ENCODE measurements at regions not wholly inside any gene's neighbourhood (a gene's known extent, or its start where the extent isn't known, plus 50 kb on each side); places are given as distances from the start of the nearest gene placed in this dataset.
A peak's percentile ranks its signal among the peaks of the same experiment; 100 is the strongest.

GRCh38 chr4:181265370-181265769, 977.8 kb upstream of the TENM3 start:
- DNase-seq (ENCODE audit: low read depth) = no peak

DNA sequence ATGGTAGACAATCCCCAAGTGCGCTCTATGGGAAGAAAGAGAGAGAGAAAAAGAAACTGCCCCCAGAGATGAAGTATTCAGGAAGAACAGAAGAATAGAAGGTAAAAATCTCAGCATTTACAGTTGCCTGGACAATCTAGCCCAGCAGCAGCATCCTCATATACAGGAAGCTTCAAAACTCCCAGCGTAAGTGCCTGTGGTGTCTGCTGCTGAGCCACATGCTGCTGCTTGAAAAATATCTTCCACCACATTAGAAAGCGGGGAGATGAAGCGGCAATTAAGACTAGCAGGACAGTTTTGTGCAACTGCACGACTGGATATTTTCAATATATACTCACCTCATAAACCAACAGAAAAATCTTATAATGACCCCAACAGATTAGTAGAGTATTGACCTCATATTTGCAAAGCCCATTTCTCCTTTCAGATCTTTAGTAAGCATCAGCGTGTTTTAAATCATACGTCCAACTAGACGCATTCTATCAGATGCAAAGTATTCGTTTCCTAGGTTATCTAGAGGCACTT, 972.0 kb upstream of the TENM3 start:
- no peak for DNase-seq (ENCODE audit: low read depth)

- DNase-seq (ENCODE audit: low read depth) = no peak
These were observed 970.8 kb upstream of the TENM3 start for GRCh38 chr4:181272422-181272821.

- DNase-seq (ENCODE audit: low read depth) = no peak
These were observed 964.3 kb upstream of the TENM3 start for GRCh38 chr4:181278941-181279340.

GRCh38 chr4:181281451-181281850, 961.8 kb upstream of the TENM3 start:
- no peak for DNase-seq (ENCODE audit: low read depth)

DNA sequence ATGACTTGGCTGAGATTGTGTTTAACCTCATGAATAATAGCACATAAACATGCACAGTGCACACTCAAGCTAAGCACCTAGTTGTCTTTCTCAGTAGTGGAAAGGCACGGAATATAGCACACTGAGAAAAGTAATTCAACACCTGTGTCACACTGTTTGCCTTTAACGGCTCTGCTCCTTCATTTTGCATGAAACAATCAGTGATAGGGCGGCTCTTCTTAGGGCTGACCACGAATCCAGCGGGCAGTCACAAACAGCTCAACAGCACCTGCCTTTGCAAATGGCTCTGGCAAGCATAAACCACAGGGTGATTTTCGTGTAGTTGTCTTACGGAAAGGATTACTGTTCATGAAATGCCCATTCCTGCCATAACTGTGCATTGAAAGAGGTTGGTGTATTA, 954.0 kb upstream of the TENM3 start:
- no peak for DNase-seq (ENCODE audit: low read depth)

- no peak for DNase-seq (ENCODE audit: low read depth)
These were observed 951.6 kb upstream of the TENM3 start for GRCh38 chr4:181291615-181292014.

DNA sequence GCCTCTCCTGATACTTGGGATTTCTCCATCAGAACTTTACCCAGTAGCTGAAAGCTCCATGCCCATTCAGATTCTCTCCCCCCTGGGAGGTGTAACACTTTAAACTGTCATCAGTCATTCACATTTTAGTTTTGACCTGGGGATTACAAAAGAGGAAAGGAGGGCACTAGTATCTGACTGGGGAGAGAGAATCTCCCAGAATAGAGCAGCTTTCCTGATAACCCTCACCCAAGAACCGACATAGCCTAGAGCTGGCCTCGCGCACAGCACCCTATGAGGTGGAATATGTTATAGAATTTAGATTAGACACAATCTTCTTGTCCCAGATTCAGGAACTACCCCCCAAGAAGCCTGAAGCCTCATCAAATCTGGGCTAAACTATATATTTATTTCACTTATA, 950.2 kb upstream of the TENM3 start:
- no peak for DNase-seq (ENCODE audit: low read depth)

GRCh38 chr4:181293541-181293940, 949.7 kb upstream of the TENM3 start:
- DNase-seq (ENCODE audit: low read depth) = no peak

- no peak for DNase-seq (ENCODE audit: low read depth)
These were observed 948.8 kb upstream of the TENM3 start for GRCh38 chr4:181294421-181294820.

GRCh38 chr4:181301735-181302710, 941.2 kb upstream of the TENM3 start:
- DNase-seq (ENCODE audit: low read depth) = peak; percentile 4

GRCh38 chr4:181307824-181308223, 935.4 kb upstream of the TENM3 start:
- DNase-seq (ENCODE audit: low read depth) = no peak

DNA sequence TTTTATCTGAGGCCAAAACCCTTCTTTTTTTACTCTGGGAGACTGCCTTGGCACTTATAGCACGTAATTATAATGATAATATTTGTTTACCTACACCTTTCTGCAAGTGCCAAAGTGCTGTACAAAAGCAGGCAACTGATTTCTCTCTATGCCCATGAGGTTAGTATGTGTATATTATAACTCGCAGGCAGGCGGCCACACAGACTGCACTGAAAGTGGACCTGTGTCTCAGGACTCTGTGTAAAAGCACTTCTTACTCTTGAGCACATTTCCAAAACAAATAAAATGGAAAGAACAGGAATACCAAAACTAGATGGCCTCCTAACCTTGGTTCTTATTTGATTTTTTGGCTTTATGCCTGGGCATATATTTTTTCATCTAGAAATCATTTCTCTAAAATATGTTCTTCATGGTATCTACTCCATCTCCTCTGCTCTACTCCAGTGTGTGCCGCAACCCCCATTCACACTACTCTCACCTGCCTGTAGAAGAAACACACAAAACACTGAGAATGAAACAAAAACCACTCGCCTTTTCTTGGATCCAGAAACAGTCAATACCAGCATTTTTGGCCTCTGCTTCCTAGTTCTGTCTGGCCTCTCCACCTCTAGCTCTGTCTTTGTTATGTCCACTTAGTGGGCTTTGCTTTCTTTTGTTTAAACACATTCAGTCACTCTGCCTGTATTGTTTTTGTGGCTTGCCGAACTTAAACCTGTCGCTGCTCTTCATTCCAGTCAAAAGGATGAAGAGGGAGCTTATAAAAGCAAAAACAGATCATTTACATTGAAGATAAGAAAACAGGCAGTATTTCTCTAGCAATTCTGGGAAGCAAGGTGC, 934.5 kb upstream of the TENM3 start:
- no peak for DNase-seq (ENCODE audit: low read depth)

GRCh38 chr4:181312066-181312465, 931.1 kb upstream of the TENM3 start:
- DNase-seq (ENCODE audit: low read depth) = no peak

DNA sequence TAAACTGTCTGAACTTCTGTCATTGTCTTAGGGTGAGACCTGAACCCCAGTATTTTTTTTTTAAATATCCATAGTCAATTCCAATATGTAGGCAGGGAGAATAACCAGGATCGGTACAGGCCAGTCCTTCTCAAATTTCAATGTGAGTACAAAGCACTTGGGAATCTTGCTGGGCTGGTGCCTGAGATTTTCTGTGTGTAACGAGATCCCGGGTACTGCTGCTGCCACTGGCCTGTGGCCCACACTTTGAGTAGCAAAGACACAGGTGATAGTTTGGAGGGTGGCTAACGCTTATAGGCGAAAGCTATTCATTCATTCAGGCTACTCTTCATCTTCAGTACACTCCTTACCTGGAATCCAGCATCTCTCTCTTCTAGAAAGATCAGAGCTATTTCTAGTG, 923.6 kb upstream of the TENM3 start:
- no peak for DNase-seq (ENCODE audit: low read depth)

DNA sequence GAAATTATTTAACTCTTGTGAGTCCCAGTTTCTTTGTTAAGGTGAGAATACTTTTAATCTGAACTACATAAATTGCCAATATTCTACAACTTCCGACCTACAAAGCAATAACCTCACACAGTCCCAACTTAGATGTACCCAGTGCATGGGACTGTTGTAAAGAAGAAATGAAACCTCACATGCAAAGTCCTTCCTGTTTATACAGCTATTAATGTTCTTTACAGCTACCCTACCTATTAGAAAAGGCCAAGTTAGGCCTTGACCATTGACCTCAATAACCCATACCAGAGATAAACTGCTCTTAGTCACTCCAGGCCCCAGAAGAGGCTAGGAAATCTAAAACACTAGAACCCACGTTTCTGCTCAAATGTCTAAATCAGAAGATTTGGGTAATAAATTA, 920.1 kb upstream of the TENM3 start:
- DNase-seq (ENCODE audit: low read depth) = no peak

- no peak for DNase-seq (ENCODE audit: low read depth)
These were observed 912.5 kb upstream of the TENM3 start for GRCh38 chr4:181330654-181331201.

- DNase-seq (ENCODE audit: low read depth) = no peak
These were observed 912.0 kb upstream of the TENM3 start for GRCh38 chr4:181331214-181331613.

- no peak for DNase-seq (ENCODE audit: low read depth)
These were observed 897.3 kb upstream of the TENM3 start for GRCh38 chr4:181345931-181346330.

GRCh38 chr4:181350615-181351415, 892.4 kb upstream of the TENM3 start:
- no peak for DNase-seq (ENCODE audit: low read depth)

GRCh38 chr4:181364504-181364903, 878.7 kb upstream of the TENM3 start:
- no peak for DNase-seq (ENCODE audit: low read depth)

DNA sequence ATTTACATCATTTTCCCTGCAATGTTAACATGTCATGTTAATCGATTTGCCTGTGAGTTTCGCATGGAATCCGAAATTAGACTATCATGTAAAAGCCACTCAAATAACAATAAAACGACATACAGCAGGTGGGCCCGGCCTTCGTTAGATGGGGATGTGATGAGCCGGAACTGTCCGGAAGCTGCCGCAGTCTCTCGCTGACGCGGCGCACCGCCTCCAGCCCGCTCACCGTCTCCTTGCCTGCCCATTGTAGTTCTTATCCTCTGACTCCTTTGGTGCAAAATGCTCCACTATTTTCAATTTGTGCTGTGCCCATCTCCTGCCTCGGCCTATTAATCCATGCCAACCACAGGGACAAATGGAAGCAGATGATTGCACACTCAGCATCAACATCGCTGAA, 877.5 kb upstream of the TENM3 start:
- DNase-seq (ENCODE audit: low read depth) = no peak

All from CMK (cell line).